ENCODE measurements at regions not wholly inside any gene's neighbourhood (a gene's known extent, or its start where the extent isn't known, plus 50 kb on each side); places are given as distances from the start of the nearest gene placed in this dataset.
"Not testable (repeated sequence)": the region's sequence is repeated elsewhere in the genome, so short reads cannot be mapped to it uniquely, and the experiment has no call there.

GRCh38 chr10:45175520-45176118, 139.8 kb downstream of the OR13A1 start:
- not testable (repeated sequence) for H3F3A ChIP-seq (replicated peaks; ENCODE audit: low read depth); H3K4me1 Mint-ChIP-seq; H2AFZ ChIP-seq; H3K27me3 ChIP-seq (ENCODE audit: insufficient read depth); H3K36me3 Mint-ChIP-seq (ENCODE audit: low read depth); H4K20me1 ChIP-seq (replicated peaks; ENCODE audit: insufficient read depth); H3K27ac ChIP-seq (ENCODE audit: low read depth); H3K27me3 Mint-ChIP-seq (ENCODE audit: insufficient read depth, low read depth, poor library complexity); ATAC-seq; DNase-seq (ENCODE audit: low spot score); H3K4me3 ChIP-seq; H3K9me3 Mint-ChIP-seq; H3K4me1 ChIP-seq (ENCODE audit: insufficient read depth); H3K36me3 ChIP-seq (ENCODE audit: insufficient read depth); H3K27ac Mint-ChIP-seq; H3K9me2 ChIP-seq (ENCODE audit: insufficient read depth); H3K4me3 Mint-ChIP-seq; H3K79me2 ChIP-seq (replicated peaks; ENCODE audit: insufficient read depth); H3K4me2 ChIP-seq

GRCh38 chr10:45179691-45180090, 135.7 kb downstream of the OR13A1 start:
- no peaks in the 10 kb centered on the region for H3K4me1 ChIP-seq (ENCODE audit: insufficient read depth)
- ATAC-seq (no peak), DNase-seq (ENCODE audit: low spot score) (no peak)
- no peaks in the 10 kb centered on the region for H3K36me3 Mint-ChIP-seq (ENCODE audit: low read depth)
- no peaks in the 10 kb centered on the region for H3K9me3 Mint-ChIP-seq
- no peaks in the 10 kb centered on the region for H3F3A ChIP-seq (replicated peaks; ENCODE audit: low read depth)
- H4K20me1 ChIP-seq (replicated peaks; ENCODE audit: insufficient read depth), result no peaks in the 10 kb centered on the region
- no peak for TF ChIP-seq NANOG (IDR thresholded peaks at IDR 0.05; ENCODE audit: borderline replicate concordance)
- no peak for TF ChIP-seq ZNF114 (CRISPR knock-in tag; IDR thresholded peaks at IDR 0.05)
- TF ChIP-seq CTCF (conservative IDR thresholded peaks at IDR 0.05; ENCODE audit: low read depth in 2 of 2), result no peak
- no peak for TF ChIP-seq STAT1 (IDR thresholded peaks at IDR 0.05; ENCODE audit: unreplicated experiment)
- TF ChIP-seq CREB1 (CRISPR knock-in tag; IDR thresholded peaks at IDR 0.05; ENCODE audit: low read depth), result no peak
- H3K27me3 Mint-ChIP-seq (ENCODE audit: insufficient read depth, low read depth, poor library complexity), result peaks cover 3% of the 10 kb centered on the region
- H3K4me3 ChIP-seq, result no peak overlapping the region
- H3K27ac ChIP-seq (ENCODE audit: low read depth), result no peak overlapping the region
- H2AFZ ChIP-seq, result peak overlapping the region; percentile 47; the same call in 1 of the 2 replicates
- no peak overlapping the region for H3K27ac Mint-ChIP-seq
- no peak overlapping the region for H3K4me2 ChIP-seq
- H3K9me2 ChIP-seq (ENCODE audit: insufficient read depth), result no peaks in the 10 kb centered on the region
- no peak overlapping the region for H3K4me3 Mint-ChIP-seq
- no peaks in the 10 kb centered on the region for H3K4me1 Mint-ChIP-seq
- no peaks in the 10 kb centered on the region for H3K27me3 ChIP-seq (ENCODE audit: insufficient read depth)
- H3K79me2 ChIP-seq (replicated peaks; ENCODE audit: insufficient read depth), result no peaks in the 10 kb centered on the region
- H3K36me3 ChIP-seq (ENCODE audit: insufficient read depth), result no peaks in the 10 kb centered on the region

- no peaks in the 10 kb centered on the region for H3K4me1 Mint-ChIP-seq
- H3K36me3 ChIP-seq (ENCODE audit: insufficient read depth), result no peaks in the 10 kb centered on the region
- H3K9me3 Mint-ChIP-seq, result no peaks in the 10 kb centered on the region
- H3K4me2 ChIP-seq, result no peak overlapping the region
- no peaks in the 10 kb centered on the region for H3K9me2 ChIP-seq (ENCODE audit: insufficient read depth)
- H3K36me3 Mint-ChIP-seq (ENCODE audit: low read depth), result no peaks in the 10 kb centered on the region
- DNase-seq (ENCODE audit: low spot score) (no peak), ATAC-seq (no peak)
- no peak overlapping the region for H3K27ac Mint-ChIP-seq
- H3K27me3 ChIP-seq (ENCODE audit: insufficient read depth), result no peaks in the 10 kb centered on the region
- H3K27me3 Mint-ChIP-seq (ENCODE audit: insufficient read depth, low read depth, poor library complexity), result peaks cover 3% of the 10 kb centered on the region
- H3F3A ChIP-seq (replicated peaks; ENCODE audit: low read depth), result no peaks in the 10 kb centered on the region
- no peaks in the 10 kb centered on the region for H3K4me1 ChIP-seq (ENCODE audit: insufficient read depth)
- H2AFZ ChIP-seq, result no peak overlapping the region
- H3K79me2 ChIP-seq (replicated peaks; ENCODE audit: insufficient read depth), result no peaks in the 10 kb centered on the region
- no peaks in the 10 kb centered on the region for H4K20me1 ChIP-seq (replicated peaks; ENCODE audit: insufficient read depth)
- H3K4me3 Mint-ChIP-seq, result no peak overlapping the region
- no peak overlapping the region for H3K4me3 ChIP-seq
- H3K27ac ChIP-seq (ENCODE audit: low read depth), result no peak overlapping the region
- TF ChIP-seq ZNF331 (CRISPR knock-in tag; IDR thresholded peaks at IDR 0.05; ENCODE audit: low read depth), result no peak
- TF ChIP-seq ETS1 (IDR thresholded peaks at IDR 0.05), result no peak
- no peak for TF ChIP-seq EZH2 (IDR thresholded peaks at IDR 0.05; ENCODE audit: low read depth, unreplicated experiment)
- no peak for TF ChIP-seq REST (IDR thresholded peaks at IDR 0.05; ENCODE audit: unreplicated experiment)
- no peak for TF ChIP-seq JUNB (IDR thresholded peaks at IDR 0.05; ENCODE audit: unreplicated experiment)
- TF ChIP-seq POLR2AphosphoS5 (IDR thresholded peaks at IDR 0.05; ENCODE audit: low read depth), result no peak
Observed at GRCh38 chr10:45180507-45180906, 134.9 kb downstream of the OR13A1 start.
